ENCODE measurements at regions not wholly inside any gene's neighbourhood (a gene's known extent, or its start where the extent isn't known, plus 50 kb on each side); places are given as distances from the start of the nearest gene placed in this dataset.

- Mint-ChIP-seq H3K27ac (no peak overlapping the region), H3K9me3 (peaks cover under 1 to 23% (median 4%) of the 10 kb centered on the region in 7 donors), H3K4me1 (no peaks in the 10 kb centered on the region), H3K27me3 (no peaks in the 10 kb centered on the region), H3K4me3 (no peak overlapping the region), H3K36me3 (no peaks in the 10 kb centered on the region)
- Histone ChIP-seq H3K4me1 (ENCODE audit: control insufficient read depth, insufficient read depth, low read length, poor library complexity, severe bottlenecking) (no peaks in the 10 kb centered on the region), H3K27me3 (ENCODE audit: control insufficient read depth, insufficient read depth, low read length) (no peaks in the 10 kb centered on the region), H3K36me3 (ENCODE audit: control insufficient read depth, insufficient read depth, low read length) (no peaks in the 10 kb centered on the region), H3K27ac (ENCODE audit: insufficient read depth, low read length, poor library complexity, severe bottlenecking) (no peak overlapping the region), H3K4me3 (ENCODE audit: low read depth, low read length) (no peak overlapping the region), H3K9me3 (ENCODE audit: control insufficient read depth in 2 of 2, low read length in 2 of 2) (peaks cover 0 to 5% of the 10 kb centered on the region in 2 experiments)
- ATAC-seq (ENCODE audit: low read depth in 2 of 2) (no peak), DNase-seq (no peak)
Observed at GRCh38 chr11:26086028-26086427, 245.9 kb upstream of the ANO3 start.

DNA sequence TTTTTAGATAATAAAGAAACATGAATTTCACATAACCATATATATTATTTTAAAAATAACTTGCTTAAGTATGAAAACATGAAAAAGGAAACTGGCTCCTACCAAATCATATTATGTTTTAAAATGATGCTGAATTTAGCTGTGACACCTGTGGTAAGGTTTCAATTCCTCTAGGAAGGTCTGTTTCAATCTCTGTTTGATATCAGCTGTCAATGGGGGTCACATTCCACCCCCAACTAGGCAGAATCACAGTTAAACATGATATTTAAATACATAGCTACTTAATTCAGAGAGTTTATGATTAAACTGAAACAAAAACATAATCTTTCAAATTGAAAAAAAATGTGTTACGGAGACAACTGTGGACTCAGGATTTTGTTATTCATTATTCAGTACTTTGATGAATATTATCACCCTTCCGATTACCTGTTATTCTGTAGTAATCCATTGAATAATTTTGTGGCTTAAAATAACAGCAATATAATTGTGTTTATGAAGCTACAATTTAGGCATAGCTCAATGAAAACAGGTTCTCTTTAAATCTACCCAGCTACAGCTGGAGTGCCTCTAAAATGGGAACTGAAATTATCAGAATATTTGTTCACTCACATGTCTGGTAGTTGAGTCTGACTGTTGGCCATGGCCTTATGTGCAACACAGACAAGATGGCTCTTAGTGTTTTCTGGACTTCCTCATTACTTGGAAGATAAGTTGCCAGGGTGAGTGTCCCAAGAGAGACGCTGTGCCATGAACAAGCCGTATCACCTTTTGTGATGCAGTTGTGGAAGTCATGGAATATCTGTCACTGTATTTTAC, 244.6 kb upstream of the ANO3 start:
- Histone ChIP-seq H3K27ac (ENCODE audit: insufficient read depth, low read length, poor library complexity, severe bottlenecking) (no peak overlapping the region), H3K27me3 (ENCODE audit: control insufficient read depth, insufficient read depth, low read length) (no peaks in the 10 kb centered on the region), H3K4me1 (ENCODE audit: control insufficient read depth, insufficient read depth, low read length, poor library complexity, severe bottlenecking) (no peaks in the 10 kb centered on the region), H3K9me3 (ENCODE audit: control insufficient read depth in 2 of 2, low read length in 2 of 2) (peaks cover 0 to 5% of the 10 kb centered on the region in 2 experiments), H3K4me3 (ENCODE audit: low read depth, low read length) (no peak overlapping the region), H3K36me3 (ENCODE audit: control insufficient read depth, insufficient read depth, low read length) (no peaks in the 10 kb centered on the region)
- H3K27ac Mint-ChIP-seq: no peak overlapping the region
- H3K9me3 Mint-ChIP-seq: peaks cover 1 to 32% (median 5%) of the 10 kb centered on the region in 7 donors
- DNase-seq (no peak), ATAC-seq (ENCODE audit: low read depth in 2 of 2) (no peak)
- H3K4me1 Mint-ChIP-seq: no peaks in the 10 kb centered on the region
- H3K27me3 Mint-ChIP-seq: no peaks in the 10 kb centered on the region
- H3K4me3 Mint-ChIP-seq: no peak overlapping the region
- no peaks in the 10 kb centered on the region for H3K36me3 Mint-ChIP-seq

GRCh38 chr11:26088391-26088790, 243.5 kb upstream of the ANO3 start:
- Mint-ChIP-seq H3K4me1 (no peaks in the 10 kb centered on the region), H3K4me3 (no peak overlapping the region), H3K9me3 (peaks cover 1 to 28% (median 5%) of the 10 kb centered on the region in 7 donors), H3K36me3 (no peaks in the 10 kb centered on the region), H3K27ac (no peak overlapping the region), H3K27me3 (no peaks in the 10 kb centered on the region)
- DNase-seq: no peak
- no peak for ATAC-seq (ENCODE audit: low read depth in 2 of 2)
- Histone ChIP-seq H3K9me3 (ENCODE audit: control insufficient read depth in 2 of 2, low read length in 2 of 2) (peaks cover 0 to 5% of the 10 kb centered on the region in 2 experiments), H3K27ac (ENCODE audit: insufficient read depth, low read length, poor library complexity, severe bottlenecking) (no peak overlapping the region), H3K4me1 (ENCODE audit: control insufficient read depth, insufficient read depth, low read length, poor library complexity, severe bottlenecking) (no peaks in the 10 kb centered on the region), H3K36me3 (ENCODE audit: control insufficient read depth, insufficient read depth, low read length) (no peaks in the 10 kb centered on the region), H3K4me3 (ENCODE audit: low read depth, low read length) (no peak overlapping the region), H3K27me3 (ENCODE audit: control insufficient read depth, insufficient read depth, low read length) (no peaks in the 10 kb centered on the region)

DNA sequence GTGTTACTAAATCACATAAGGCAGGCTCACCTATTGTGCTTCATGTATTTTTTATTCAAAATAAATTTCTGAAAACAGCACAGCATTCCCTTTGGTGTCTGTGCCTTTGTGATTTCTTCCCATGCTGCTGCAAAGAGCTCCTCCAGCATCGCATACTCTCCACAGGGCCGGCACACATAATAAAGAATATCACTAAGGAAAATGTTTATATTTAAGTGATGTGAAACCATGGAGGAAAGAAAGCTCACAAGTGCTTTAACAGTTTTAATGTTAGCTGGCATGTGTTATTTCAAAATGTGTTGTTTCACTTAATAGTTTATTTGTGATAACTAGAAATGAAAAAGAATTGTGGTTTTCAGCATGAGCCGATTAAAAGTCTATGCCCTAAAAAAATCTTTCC, 241.3 kb upstream of the ANO3 start:
- H3K4me1 Mint-ChIP-seq: no peaks in the 10 kb centered on the region
- H3K9me3 Mint-ChIP-seq: peaks cover 1 to 32% (median 7%) of the 10 kb centered on the region in 7 donors
- Histone ChIP-seq H3K4me1 (ENCODE audit: control insufficient read depth, insufficient read depth, low read length, poor library complexity, severe bottlenecking) (no peaks in the 10 kb centered on the region), H3K36me3 (ENCODE audit: control insufficient read depth, insufficient read depth, low read length) (no peaks in the 10 kb centered on the region), H3K27me3 (ENCODE audit: control insufficient read depth, insufficient read depth, low read length) (no peaks in the 10 kb centered on the region), H3K4me3 (ENCODE audit: low read depth, low read length) (no peak overlapping the region), H3K9me3 (ENCODE audit: control insufficient read depth in 2 of 2, low read length in 2 of 2) (peaks cover 0 to 5% of the 10 kb centered on the region in 2 experiments), H3K27ac (ENCODE audit: insufficient read depth, low read length, poor library complexity, severe bottlenecking) (no peak overlapping the region)
- no peak overlapping the region for H3K4me3 Mint-ChIP-seq
- H3K27me3 Mint-ChIP-seq: no peaks in the 10 kb centered on the region
- DNase-seq (no peak), ATAC-seq (ENCODE audit: low read depth in 2 of 2) (no peak)
- no peaks in the 10 kb centered on the region for H3K36me3 Mint-ChIP-seq
- H3K27ac Mint-ChIP-seq: no peak overlapping the region

DNA sequence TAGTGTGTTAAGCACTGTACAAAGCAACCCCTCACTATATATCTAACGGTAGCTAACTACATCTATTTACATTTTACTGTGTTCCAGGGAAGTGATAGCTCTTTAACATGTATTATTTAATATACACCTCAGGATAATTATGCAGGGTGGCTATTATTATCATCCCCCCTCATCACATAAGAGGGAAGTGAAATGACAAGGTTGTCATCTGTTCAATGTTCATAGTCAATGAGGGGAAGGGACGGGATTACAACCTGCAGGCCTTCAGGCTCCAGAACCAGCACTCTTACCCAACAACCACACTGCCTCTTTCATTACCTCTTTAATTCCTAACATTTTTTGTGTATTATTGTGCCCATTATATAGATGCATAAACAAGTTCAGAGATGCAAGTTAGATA, 238.7 kb upstream of the ANO3 start:
- ATAC-seq (ENCODE audit: low read depth in 2 of 2) (no peak), DNase-seq (no peak)
- Mint-ChIP-seq H3K4me1 (no peaks in the 10 kb centered on the region), H3K36me3 (no peaks in the 10 kb centered on the region), H3K4me3 (no peak overlapping the region), H3K9me3 (peaks cover 0 to 30% (median 7%) of the 10 kb centered on the region in 7 donors), H3K27me3 (no peaks in the 10 kb centered on the region), H3K27ac (no peak overlapping the region)
- Histone ChIP-seq H3K9me3 (ENCODE audit: control insufficient read depth in 2 of 2, low read length in 2 of 2) (peaks cover 0 to 15% of the 10 kb centered on the region in 2 experiments), H3K36me3 (ENCODE audit: control insufficient read depth, insufficient read depth, low read length) (no peaks in the 10 kb centered on the region), H3K27ac (ENCODE audit: insufficient read depth, low read length, poor library complexity, severe bottlenecking) (no peak overlapping the region), H3K4me3 (ENCODE audit: low read depth, low read length) (no peak overlapping the region), H3K4me1 (ENCODE audit: control insufficient read depth, insufficient read depth, low read length, poor library complexity, severe bottlenecking) (no peaks in the 10 kb centered on the region), H3K27me3 (ENCODE audit: control insufficient read depth, insufficient read depth, low read length) (no peaks in the 10 kb centered on the region)

GRCh38 chr11:26095340-26095739, 236.6 kb upstream of the ANO3 start:
- H3K4me3 ChIP-seq (ENCODE audit: low read depth, low read length): no peak overlapping the region
- no peak for ATAC-seq (ENCODE audit: low read depth in 2 of 2)
- Mint-ChIP-seq H3K4me1 (no peaks in the 10 kb centered on the region), H3K27ac (no peak overlapping the region), H3K9me3 (peaks cover 0 to 33% (median 8%) of the 10 kb centered on the region in 7 donors), H3K27me3 (no peaks in the 10 kb centered on the region), H3K36me3 (no peaks in the 10 kb centered on the region), H3K4me3 (no peak overlapping the region)
- no peak overlapping the region for H3K27ac ChIP-seq (ENCODE audit: insufficient read depth, low read length, poor library complexity, severe bottlenecking)
- no peaks in the 10 kb centered on the region for H3K4me1 ChIP-seq (ENCODE audit: control insufficient read depth, insufficient read depth, low read length, poor library complexity, severe bottlenecking)
- peaks cover 0 to 12% of the 10 kb centered on the region in 2 experiments for H3K9me3 ChIP-seq (ENCODE audit: control insufficient read depth in 2 of 2, low read length in 2 of 2)
- no peak for DNase-seq
- H3K36me3 ChIP-seq (ENCODE audit: control insufficient read depth, insufficient read depth, low read length): no peaks in the 10 kb centered on the region
- H3K27me3 ChIP-seq (ENCODE audit: control insufficient read depth, insufficient read depth, low read length): no peaks in the 10 kb centered on the region

DNA sequence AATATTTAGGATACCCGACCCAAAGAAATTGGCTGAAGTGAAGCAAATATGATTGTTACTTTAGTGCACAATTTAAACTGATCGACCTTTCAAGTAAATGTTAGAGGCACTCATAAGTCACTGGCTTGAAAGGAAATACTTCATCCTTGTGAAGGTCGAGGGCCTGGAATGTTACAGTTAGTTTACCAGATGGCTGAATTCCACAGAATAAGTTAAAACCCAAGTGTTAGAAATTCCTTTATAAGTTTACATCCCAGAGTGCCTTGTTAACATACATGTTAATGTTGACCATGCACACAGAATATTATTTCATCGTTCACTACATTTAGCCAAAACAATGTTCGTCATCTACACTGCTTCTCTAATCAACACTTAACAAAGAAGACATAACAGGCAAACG, 235.5 kb upstream of the ANO3 start:
- H3K4me1 ChIP-seq (ENCODE audit: control insufficient read depth, insufficient read depth, low read length, poor library complexity, severe bottlenecking): no peaks in the 10 kb centered on the region
- Mint-ChIP-seq H3K9me3 (peaks cover 0 to 33% (median 7%) of the 10 kb centered on the region in 7 donors), H3K36me3 (no peaks in the 10 kb centered on the region), H3K27ac (no peak overlapping the region), H3K4me3 (no peak overlapping the region), H3K27me3 (no peaks in the 10 kb centered on the region), H3K4me1 (no peaks in the 10 kb centered on the region)
- H3K27me3 ChIP-seq (ENCODE audit: control insufficient read depth, insufficient read depth, low read length): no peaks in the 10 kb centered on the region
- DNase-seq (no peak), ATAC-seq (ENCODE audit: low read depth in 2 of 2) (no peak)
- H3K36me3 ChIP-seq (ENCODE audit: control insufficient read depth, insufficient read depth, low read length): no peaks in the 10 kb centered on the region
- no peak overlapping the region for H3K27ac ChIP-seq (ENCODE audit: insufficient read depth, low read length, poor library complexity, severe bottlenecking)
- no peak overlapping the region for H3K4me3 ChIP-seq (ENCODE audit: low read depth, low read length)
- peaks cover 0 to 12% of the 10 kb centered on the region in 2 experiments for H3K9me3 ChIP-seq (ENCODE audit: control insufficient read depth in 2 of 2, low read length in 2 of 2)

DNA sequence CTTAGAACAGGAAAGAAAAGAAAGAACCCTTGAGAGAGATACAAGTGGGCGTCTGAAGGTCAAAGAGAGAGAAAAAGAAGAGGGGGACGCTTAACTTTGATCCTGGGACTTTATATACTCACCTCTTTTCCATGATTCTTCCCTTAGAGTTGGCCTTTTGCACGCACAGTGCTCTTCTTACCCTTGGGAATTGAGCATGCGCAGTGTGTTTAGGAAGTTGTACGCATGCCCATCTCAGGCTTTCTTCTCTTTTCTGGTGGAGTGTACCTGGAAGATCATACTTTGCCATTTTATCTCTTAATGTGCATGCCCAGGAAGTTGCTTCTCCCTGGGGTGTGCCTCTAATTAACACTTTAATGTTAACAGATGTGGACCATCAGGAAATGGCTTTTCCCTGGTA, 229.6 kb upstream of the ANO3 start:
- Mint-ChIP-seq H3K4me3 (no peak overlapping the region), H3K27ac (no peak overlapping the region), H3K4me1 (no peaks in the 10 kb centered on the region), H3K36me3 (no peaks in the 10 kb centered on the region), H3K9me3 (peaks cover 3 to 22% (median 8%) of the 10 kb centered on the region in 7 donors), H3K27me3 (no peaks in the 10 kb centered on the region)
- no peaks in the 10 kb centered on the region for H3K36me3 ChIP-seq (ENCODE audit: control insufficient read depth, insufficient read depth, low read length)
- H3K4me3 ChIP-seq (ENCODE audit: low read depth, low read length): no peak overlapping the region
- peaks cover 0 to 7% of the 10 kb centered on the region in 2 experiments for H3K9me3 ChIP-seq (ENCODE audit: control insufficient read depth in 2 of 2, low read length in 2 of 2)
- no peaks in the 10 kb centered on the region for H3K27me3 ChIP-seq (ENCODE audit: control insufficient read depth, insufficient read depth, low read length)
- ATAC-seq (ENCODE audit: low read depth in 2 of 2) (no peak), DNase-seq (no peak)
- no peak overlapping the region for H3K27ac ChIP-seq (ENCODE audit: insufficient read depth, low read length, poor library complexity, severe bottlenecking)
- H3K4me1 ChIP-seq (ENCODE audit: control insufficient read depth, insufficient read depth, low read length, poor library complexity, severe bottlenecking): no peaks in the 10 kb centered on the region

Measured in CD4-positive, CD25-positive, alpha-beta regulatory T cell (primary cell).